GM18517 (cell line): ENCODE measurements at regions not wholly inside any gene's neighbourhood (a gene's known extent, or its start where the extent isn't known, plus 50 kb on each side); places are given as distances from the start of the nearest gene placed in this dataset.

Source experiments
- ATAC-seq: cut with Tn5 transposase; IDR thresholded peaks from one replicate; pipeline ENCODE4 v1.9.1; 2021; ENCODE audit warnings: mild to moderate bottlenecking, moderate library complexity; ENCODE audit not compliant: unreplicated experiment

DNA sequence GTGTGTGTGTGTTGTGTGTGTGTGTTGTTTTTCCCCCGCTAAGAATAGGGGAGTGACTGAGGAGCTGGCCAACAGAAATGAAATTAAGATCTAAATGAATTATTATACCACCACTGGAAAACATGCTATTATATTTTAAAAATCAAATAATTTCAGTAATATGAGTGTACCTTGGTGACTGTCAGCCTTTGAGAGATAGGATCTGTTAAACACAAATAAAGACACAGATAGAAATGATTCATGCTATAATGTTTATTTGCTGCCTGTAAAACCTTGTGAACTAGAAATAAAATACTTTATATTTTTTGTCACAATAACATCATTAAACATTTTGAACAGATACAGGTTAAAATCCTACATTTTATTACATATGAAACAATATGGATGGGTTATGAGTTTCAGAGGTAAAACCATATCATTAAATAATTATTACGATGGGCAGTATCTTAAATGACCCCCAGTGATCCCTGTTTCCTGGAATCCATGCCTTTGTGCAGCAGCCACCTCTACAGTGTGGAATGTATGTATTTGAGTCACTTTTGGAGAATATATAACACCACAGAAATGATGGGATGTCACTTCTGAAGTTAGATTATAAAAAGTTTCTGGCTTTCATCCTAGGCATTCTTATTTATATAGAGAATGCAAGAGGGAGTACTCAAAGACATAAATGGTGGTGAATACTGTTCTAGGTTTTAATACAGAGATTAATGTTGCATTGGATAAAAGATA lies 617.2 kb downstream of the CDH18 start:
- ATAC-seq: no peak

DNA sequence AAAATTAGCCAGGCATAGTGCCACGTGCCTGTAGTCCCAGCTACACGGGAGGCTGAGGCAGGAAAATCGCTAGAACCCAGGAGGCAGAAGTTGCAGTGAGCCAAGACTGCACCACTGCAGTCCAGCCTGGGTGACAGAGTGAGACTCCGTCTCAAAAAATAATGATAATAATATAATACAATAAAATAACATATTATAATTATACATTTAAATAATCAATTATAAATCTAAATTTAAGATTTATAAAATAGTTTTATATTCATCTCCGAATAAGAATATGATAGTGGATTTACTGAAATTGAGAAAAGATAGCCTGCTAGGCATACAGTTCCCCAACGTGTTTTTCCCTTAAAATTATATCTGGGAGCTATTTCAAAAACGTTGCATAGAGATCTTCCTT lies 599.6 kb downstream of the CDH18 start:
- ATAC-seq: no peak

DNA sequence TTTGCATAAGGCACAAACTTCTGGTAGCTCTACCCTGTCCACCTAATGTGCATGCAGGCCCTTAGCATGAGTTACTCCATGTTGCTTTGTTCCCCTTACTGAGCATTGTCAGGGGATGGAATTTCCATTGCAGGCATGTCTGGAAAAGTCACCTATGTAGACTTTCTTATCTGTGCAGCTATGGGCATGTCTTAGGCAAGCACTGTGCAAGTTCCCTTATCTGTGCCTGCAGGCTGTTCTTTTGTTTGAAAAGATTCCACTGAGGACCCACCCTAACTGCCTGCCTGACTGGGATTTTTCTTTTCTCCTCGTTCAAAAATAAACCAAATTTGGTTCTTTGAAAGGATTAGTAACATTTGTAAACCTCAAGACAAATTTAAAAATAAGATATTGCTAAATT lies 587.0 kb downstream of the CDH18 start:
- no peak for ATAC-seq

DNA sequence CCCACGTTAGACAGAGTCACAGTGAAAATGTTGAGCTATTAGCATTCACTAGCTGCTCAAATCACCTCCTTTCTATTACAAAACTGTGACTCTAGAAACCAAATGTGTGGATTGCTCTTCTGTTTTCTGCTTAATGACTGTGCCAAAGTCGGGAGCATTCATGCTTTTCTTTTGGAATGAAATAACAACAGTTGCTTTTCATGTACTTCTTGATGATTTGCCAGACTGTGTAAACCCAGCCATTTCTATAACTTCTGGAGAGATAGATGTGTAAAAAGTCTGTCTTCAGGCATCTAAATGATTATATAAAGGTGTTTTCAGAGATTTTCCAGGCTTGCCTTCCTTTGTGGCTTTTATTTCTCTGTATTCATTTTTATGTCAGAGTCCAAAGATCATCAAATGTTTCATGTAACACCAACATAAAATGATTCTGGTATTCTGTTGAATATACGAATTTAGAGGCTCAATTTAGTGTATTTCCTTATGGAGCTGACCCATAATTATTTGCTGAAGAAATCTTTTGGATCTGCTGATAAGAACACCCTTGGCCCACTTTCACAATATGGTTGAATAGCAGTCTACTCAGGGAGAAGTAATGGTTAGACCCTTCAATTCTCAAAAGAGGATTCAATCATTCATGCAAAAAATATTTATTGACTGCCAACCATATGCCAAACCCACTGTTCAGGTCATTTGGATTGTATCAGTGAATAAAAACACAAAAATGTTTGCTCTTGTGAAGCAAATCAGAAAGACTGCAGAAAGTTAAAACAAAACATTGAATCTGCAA lies 581.2 kb downstream of the CDH18 start:
- no peak for ATAC-seq

DNA sequence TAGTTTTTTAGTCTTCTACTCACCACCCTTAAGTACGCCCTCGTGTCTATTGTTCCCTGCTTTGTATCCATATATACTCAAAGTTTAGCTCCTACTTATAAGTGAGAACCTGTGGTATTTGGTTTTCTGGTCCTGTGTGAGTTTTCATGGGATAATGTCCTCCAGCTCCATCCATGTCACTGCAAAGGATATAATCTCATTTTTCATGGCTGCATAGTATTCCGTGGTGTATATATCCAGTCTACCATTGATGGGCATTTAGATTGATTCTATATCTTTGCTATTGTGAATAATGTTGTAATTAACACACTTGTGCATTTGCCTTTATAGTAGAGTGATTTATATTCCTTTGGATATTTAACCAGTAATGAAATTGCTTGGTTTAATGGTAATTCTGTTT lies 579.9 kb downstream of the CDH18 start:
- no peak for ATAC-seq

DNA sequence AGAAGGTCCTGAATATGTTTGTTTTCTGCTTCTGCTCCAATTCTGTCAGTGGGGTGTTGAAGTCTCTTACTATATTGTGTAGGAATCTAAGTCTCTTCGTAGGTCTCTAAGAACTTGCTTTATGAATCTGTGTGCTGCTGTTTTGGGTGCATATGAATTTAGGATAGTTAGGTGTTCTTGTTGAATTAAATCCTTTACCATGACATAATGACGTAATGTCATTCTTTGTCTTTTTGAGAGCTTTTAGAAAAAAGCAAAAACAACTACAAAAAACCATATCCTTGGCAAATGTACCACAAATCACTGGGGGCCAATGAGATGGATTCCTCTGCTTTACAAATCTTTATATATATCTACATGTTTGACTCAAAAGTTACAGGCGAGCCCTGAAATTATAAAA lies 576.1 kb downstream of the CDH18 start:
- ATAC-seq: no peak
